Naive thymus-derived CD4-positive, alpha-beta T cell (primary cell): ENCODE measurements at regions not wholly inside any gene's neighbourhood (a gene's known extent, or its start where the extent isn't known, plus 50 kb on each side); places are given as distances from the start of the nearest gene placed in this dataset.

ENCODE experiments used
- ATAC-seq: fragments of 150-1000 bp; cut with Tn5 transposase; 2 replicates; pipeline ENCODE4 v1.10.0; 2021; ENCODE audit warnings: mild to moderate bottlenecking, moderate library complexity
- CTCF ChIA-PET: fragments of 350-600 bp; sonication (Branson Sonifier 250); formaldehyde crosslinking; loops from one replicate; lab custom pipeline; 2021; ENCODE audit warnings: antibody characterized with exemption; lab: Charles Lee
- POLR2A ChIA-PET: fragments of 350-600 bp; sonication (Branson Sonifier 250); formaldehyde crosslinking; loops from one replicate; lab custom pipeline; 2021; ENCODE audit warnings: antibody characterized with exemption, inconsistent platforms; lab: Charles Lee
- DNase-seq, 9 donors: peaks; one replicate each; pipeline versions ENCODE4 v3.0.0 to v3.0.0-alpha.2; 2020 to 2022; ENCODE audit warnings: mixed read lengths in 1 of 9
- H3K27ac ChIP-seq: one replicate; pipeline ENCODE4 v1.7.0; 2013; ENCODE audit warnings: mild to moderate bottlenecking, low read depth, low read length, moderate library complexity
- H3K27me3 ChIP-seq, 2 donors: one replicate each; pipeline ENCODE4 v1.7.0; 2013; ENCODE audit warnings: low read length in 2 of 2, mild to moderate bottlenecking in 2 of 2, moderate library complexity in 2 of 2; ENCODE audit not compliant: control insufficient read depth in 2 of 2, insufficient read depth in 2 of 2
- H3K36me3 ChIP-seq, 3 experiments: 1 replicate in 2 of 3; 2 replicates in 1 of 3; pipeline ENCODE4 v1.7.0; 2013; ENCODE audit warnings: low read length in 3 of 3, mild to moderate bottlenecking in 3 of 3, moderate library complexity in 1 of 3; ENCODE audit not compliant: insufficient read depth in 3 of 3, control insufficient read depth in 2 of 3
- H3K4me1 ChIP-seq, 2 donors: one replicate each; pipeline ENCODE4 v1.7.0; 2013; ENCODE audit warnings: low read length in 2 of 2, mild to moderate bottlenecking in 2 of 2, moderate library complexity in 1 of 2; ENCODE audit not compliant: control insufficient read depth in 2 of 2, insufficient read depth in 2 of 2
- H3K4me3 ChIP-seq: 2 replicates; pipeline ENCODE4 v1.7.0; 2013; ENCODE audit warnings: mild to moderate bottlenecking, low read length
- H3K9me3 ChIP-seq, 3 experiments: 1 replicate in 2 of 3; 2 replicates in 1 of 3; pipeline ENCODE4 v1.7.0; 2013; ENCODE audit warnings: low read length in 3 of 3; ENCODE audit not compliant: control insufficient read depth in 2 of 3
- H3K27ac Mint-ChIP-seq, 9 donors: one replicate each; pipeline ENCODE4 v1.8.0; 2020 to 2022; ENCODE audit warnings: mixed read lengths in 9 of 9, mild to moderate bottlenecking in 8 of 9, moderate library complexity in 5 of 9, inconsistent platforms in 2 of 9
- H3K27me3 Mint-ChIP-seq, 5 donors: one replicate each; pipeline ENCODE4 v1.8.0; 2021 to 2022; ENCODE audit warnings: mixed read lengths in 5 of 5, mild to moderate bottlenecking in 1 of 5
- H3K36me3 Mint-ChIP-seq, 5 donors: one replicate each; pipeline ENCODE4 v1.8.0; 2020 to 2022; ENCODE audit warnings: mixed read lengths in 5 of 5, mild to moderate bottlenecking in 3 of 5, inconsistent platforms in 1 of 5
- H3K4me1 Mint-ChIP-seq, 7 donors: one replicate each; pipeline ENCODE4 v1.8.0; 2020 to 2022; ENCODE audit warnings: mixed read lengths in 7 of 7, mild to moderate bottlenecking in 3 of 7, inconsistent platforms in 1 of 7
- H3K4me3 Mint-ChIP-seq, 10 donors: one replicate each; pipeline ENCODE4 v1.8.0; 2020 to 2022; ENCODE audit warnings: mild to moderate bottlenecking in 10 of 10, mixed read lengths in 10 of 10, moderate library complexity in 6 of 10, inconsistent platforms in 2 of 10
- H3K9me3 Mint-ChIP-seq, 11 donors: one replicate each; pipeline ENCODE4 v1.8.0; 2020 to 2022; ENCODE audit warnings: mixed read lengths in 11 of 11, mild to moderate bottlenecking in 4 of 11, inconsistent platforms in 1 of 11, moderate library complexity in 1 of 11
- intact Hi-C, 2 donors: fragments of 100-400 bp; cut with micrococcal nuclease; formaldehyde crosslinking; loops; one replicate each; pipeline ENCODE4 v1.15.1; 2023

- intact Hi-C loops = no loop called here
- ChIA-PET POLR2A (no interaction called here), CTCF (no interaction called here)
Measured at GRCh38 chr18:68436485-68436884, 278.4 kb downstream of the TMX3 start.

DNA sequence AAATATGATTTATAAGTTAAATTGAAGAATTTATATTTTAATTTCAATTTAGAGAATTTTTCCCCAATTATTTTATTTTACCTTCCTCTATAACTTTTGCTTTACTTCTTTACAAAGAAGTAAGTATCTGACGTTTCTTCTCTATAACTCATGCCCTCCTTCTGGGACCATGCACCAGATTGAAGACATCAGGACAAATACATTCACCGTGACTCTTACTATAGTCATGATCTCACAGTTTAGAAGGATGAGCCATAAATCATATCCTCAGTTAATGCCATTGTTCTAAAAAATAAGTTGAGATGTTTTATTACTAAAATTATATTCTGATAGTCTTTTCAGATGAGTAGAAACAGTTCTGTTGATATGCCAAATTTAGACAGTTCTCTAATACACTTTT, 279.3 kb downstream of the TMX3 start:
- Mint-ChIP-seq H3K4me3 (no peak overlapping the region), H3K4me1 (peaks cover 0 to 5% (median 0%) of the 10 kb centered on the region in 7 donors), H3K27ac (no peak overlapping the region), H3K27me3 (no peaks in the 10 kb centered on the region), H3K36me3 (no peaks in the 10 kb centered on the region), H3K9me3 (peaks cover 0 to 17% (median 4%) of the 10 kb centered on the region in 11 donors)
- H3K27ac ChIP-seq = no peak overlapping the region
- no peaks in the 10 kb centered on the region for H3K9me3 ChIP-seq
- ChIA-PET POLR2A (no interaction called here), CTCF (no interaction called here)
- no peak for ATAC-seq
- no peaks in the 10 kb centered on the region for H3K4me1 ChIP-seq
- intact Hi-C loops = no loop called here
- no peaks in the 10 kb centered on the region for H3K27me3 ChIP-seq
- H3K4me3 ChIP-seq = no peak overlapping the region
- H3K36me3 ChIP-seq = no peaks in the 10 kb centered on the region
- no peak for DNase-seq

More at GRCh38 chr18:68436485-68436884, 278.4 kb downstream of the TMX3 start:
- no peak overlapping the region for H3K27ac Mint-ChIP-seq
- H3K36me3 Mint-ChIP-seq = no peaks in the 10 kb centered on the region
- Histone ChIP-seq H3K27ac (no peak overlapping the region), H3K4me3 (no peak overlapping the region), H3K4me1 (no peaks in the 10 kb centered on the region), H3K9me3 (no peaks in the 10 kb centered on the region), H3K36me3 (no peaks in the 10 kb centered on the region), H3K27me3 (no peaks in the 10 kb centered on the region)
- H3K4me1 Mint-ChIP-seq = peaks cover 0 to 5% (median 0%) of the 10 kb centered on the region in 7 donors
- ATAC-seq = no peak
- H3K27me3 Mint-ChIP-seq = peaks cover 0 to 3% (median 0%) of the 10 kb centered on the region in 5 donors
- H3K4me3 Mint-ChIP-seq = no peak overlapping the region
- no peak for DNase-seq
- H3K9me3 Mint-ChIP-seq = peaks cover 0 to 17% (median 4%) of the 10 kb centered on the region in 11 donors

GRCh38 chr18:68431922-68432198, 283.0 kb downstream of the TMX3 start:
- ATAC-seq (no peak), DNase-seq (no peak)
- Mint-ChIP-seq H3K36me3 (no peaks in the 10 kb centered on the region), H3K4me1 (peaks cover 0 to 5% (median 0%) of the 10 kb centered on the region in 7 donors), H3K27me3 (peaks cover 0 to 12% (median 0%) of the 10 kb centered on the region in 5 donors), H3K9me3 (peaks cover 0 to 6% (median 0%) of the 10 kb centered on the region in 11 donors), H3K4me3 (no peak overlapping the region), H3K27ac (no peak overlapping the region)
- Histone ChIP-seq H3K27me3 (no peaks in the 10 kb centered on the region), H3K4me3 (no peak overlapping the region), H3K27ac (no peak overlapping the region), H3K36me3 (no peaks in the 10 kb centered on the region), H3K4me1 (no peaks in the 10 kb centered on the region), H3K9me3 (no peaks in the 10 kb centered on the region)
- intact Hi-C loops = no loop called here
- CTCF ChIA-PET = no interaction called here
- POLR2A ChIA-PET = no interaction called here

- H3K9me3 Mint-ChIP-seq = peaks cover 0 to 3% (median 0%) of the 10 kb centered on the region in 11 donors
- intact Hi-C loops = no loop called here
- Histone ChIP-seq H3K36me3 (no peaks in the 10 kb centered on the region), H3K4me1 (no peaks in the 10 kb centered on the region), H3K4me3 (no peak overlapping the region), H3K27ac (no peak overlapping the region), H3K27me3 (no peaks in the 10 kb centered on the region), H3K9me3 (no peaks in the 10 kb centered on the region)
- no peak overlapping the region for H3K4me3 Mint-ChIP-seq
- no peaks in the 10 kb centered on the region for H3K36me3 Mint-ChIP-seq
- peaks cover 0 to 2% (median 0%) of the 10 kb centered on the region in 7 donors for H3K4me1 Mint-ChIP-seq
- ChIA-PET CTCF (no interaction called here), POLR2A (no interaction called here)
- H3K27ac Mint-ChIP-seq = no peak overlapping the region
- no peak for ATAC-seq
- DNase-seq = no peak
- peaks cover 0 to 12% (median 0%) of the 10 kb centered on the region in 5 donors for H3K27me3 Mint-ChIP-seq
Measured at GRCh38 chr18:68431111-68431921, 283.6 kb downstream of the TMX3 start.

- Histone ChIP-seq H3K27me3 (no peaks in the 10 kb centered on the region), H3K4me1 (no peaks in the 10 kb centered on the region), H3K9me3 (no peaks in the 10 kb centered on the region), H3K27ac (no peak overlapping the region), H3K36me3 (no peaks in the 10 kb centered on the region), H3K4me3 (no peak overlapping the region)
- intact Hi-C loops = no loop called here
- no peak overlapping the region for H3K4me3 Mint-ChIP-seq
- H3K9me3 Mint-ChIP-seq = no peaks in the 10 kb centered on the region
- ChIA-PET CTCF (no interaction called here), POLR2A (no interaction called here)
- ATAC-seq (no peak), DNase-seq (no peak)
- H3K4me1 Mint-ChIP-seq = no peaks in the 10 kb centered on the region
- H3K27ac Mint-ChIP-seq = no peak overlapping the region
- no peaks in the 10 kb centered on the region for H3K36me3 Mint-ChIP-seq
- H3K27me3 Mint-ChIP-seq = peaks cover 0 to 12% (median 0%) of the 10 kb centered on the region in 5 donors
Measured at GRCh38 chr18:68429841-68430240, 285.1 kb downstream of the TMX3 start.

GRCh38 chr18:68429111-68429510, 285.8 kb downstream of the TMX3 start:
- no peak for DNase-seq
- no peaks in the 10 kb centered on the region for H3K9me3 ChIP-seq
- CTCF ChIA-PET = no interaction called here
- no peak for ATAC-seq
- intact Hi-C loops = no loop called here
- Mint-ChIP-seq H3K36me3 (no peaks in the 10 kb centered on the region), H3K27me3 (peaks cover 0 to 12% (median 0%) of the 10 kb centered on the region in 5 donors), H3K9me3 (no peaks in the 10 kb centered on the region), H3K4me3 (no peak overlapping the region), H3K4me1 (no peaks in the 10 kb centered on the region), H3K27ac (no peak overlapping the region)
- no peaks in the 10 kb centered on the region for H3K36me3 ChIP-seq
- no peaks in the 10 kb centered on the region for H3K27me3 ChIP-seq
- no peaks in the 10 kb centered on the region for H3K4me1 ChIP-seq
- POLR2A ChIA-PET = no interaction called here
- no peak overlapping the region for H3K27ac ChIP-seq
- no peak overlapping the region for H3K4me3 ChIP-seq

- ChIA-PET CTCF (no interaction called here), POLR2A (no interaction called here)
- no peak overlapping the region for H3K27ac ChIP-seq
- Mint-ChIP-seq H3K9me3 (no peaks in the 10 kb centered on the region), H3K36me3 (no peaks in the 10 kb centered on the region), H3K27ac (no peak overlapping the region), H3K4me1 (no peaks in the 10 kb centered on the region), H3K27me3 (peaks cover 0 to 12% (median 0%) of the 10 kb centered on the region in 5 donors), H3K4me3 (no peak overlapping the region)
- no peak for DNase-seq
- no peaks in the 10 kb centered on the region for H3K9me3 ChIP-seq
- H3K36me3 ChIP-seq = no peaks in the 10 kb centered on the region
- ATAC-seq = no peak
- no peaks in the 10 kb centered on the region for H3K27me3 ChIP-seq
- no peaks in the 10 kb centered on the region for H3K4me1 ChIP-seq
- no peak overlapping the region for H3K4me3 ChIP-seq
- intact Hi-C loops = no loop called here
Measured at GRCh38 chr18:68428661-68429060, 286.2 kb downstream of the TMX3 start.
